Anterior cingulate cortex (tissue), 58 donors: ENCODE measurements at regions not wholly inside any gene's neighbourhood (a gene's known extent, or its start where the extent isn't known, plus 50 kb on each side); places are given as distances from the start of the nearest gene placed in this dataset.
A peak's percentile ranks its signal among the peaks of the same experiment; 100 is the strongest.

Experiments
- DNase-seq, 58 donors: peaks; one replicate each; lab custom pipeline; 2025; lab: John Stamatoyannopoulos, UW

GRCh38 chr10:16341637-16342036, 95.2 kb upstream of the PTER start:
- no peak for DNase-seq

GRCh38 chr10:16348891-16349290, 87.9 kb upstream of the PTER start:
- DNase-seq: no peak

GRCh38 chr10:16352146-16352545, 84.7 kb upstream of the PTER start:
- no peak for DNase-seq

GRCh38 chr10:16360001-16360400, 76.8 kb upstream of the PTER start:
- no peak for DNase-seq

- no peak for DNase-seq
Observed at GRCh38 chr10:16360425-16360824, 76.4 kb upstream of the PTER start.

- no peak for DNase-seq
Observed at GRCh38 chr10:16361086-16361485, 75.7 kb upstream of the PTER start.

GRCh38 chr10:16363741-16364140, 73.1 kb upstream of the PTER start:
- no peak for DNase-seq

GRCh38 chr10:16367621-16368292, 69.1 kb upstream of the PTER start:
- no peak for DNase-seq

- DNase-seq: no peak
Observed at GRCh38 chr10:16381083-16381482, 55.7 kb upstream of the PTER start.

GRCh38 chr10:16384021-16384420, 52.8 kb upstream of the PTER start:
- DNase-seq: peak in 43 of 58 donors; percentile 1 to 63 (median 10)

- no peak for DNase-seq
Observed at GRCh38 chr10:16386855-16387254, 50.0 kb upstream of the PTER start.
